ENCODE measurements at regions not wholly inside any gene's neighbourhood (a gene's known extent, or its start where the extent isn't known, plus 50 kb on each side); places are given as distances from the start of the nearest gene placed in this dataset.

DNA sequence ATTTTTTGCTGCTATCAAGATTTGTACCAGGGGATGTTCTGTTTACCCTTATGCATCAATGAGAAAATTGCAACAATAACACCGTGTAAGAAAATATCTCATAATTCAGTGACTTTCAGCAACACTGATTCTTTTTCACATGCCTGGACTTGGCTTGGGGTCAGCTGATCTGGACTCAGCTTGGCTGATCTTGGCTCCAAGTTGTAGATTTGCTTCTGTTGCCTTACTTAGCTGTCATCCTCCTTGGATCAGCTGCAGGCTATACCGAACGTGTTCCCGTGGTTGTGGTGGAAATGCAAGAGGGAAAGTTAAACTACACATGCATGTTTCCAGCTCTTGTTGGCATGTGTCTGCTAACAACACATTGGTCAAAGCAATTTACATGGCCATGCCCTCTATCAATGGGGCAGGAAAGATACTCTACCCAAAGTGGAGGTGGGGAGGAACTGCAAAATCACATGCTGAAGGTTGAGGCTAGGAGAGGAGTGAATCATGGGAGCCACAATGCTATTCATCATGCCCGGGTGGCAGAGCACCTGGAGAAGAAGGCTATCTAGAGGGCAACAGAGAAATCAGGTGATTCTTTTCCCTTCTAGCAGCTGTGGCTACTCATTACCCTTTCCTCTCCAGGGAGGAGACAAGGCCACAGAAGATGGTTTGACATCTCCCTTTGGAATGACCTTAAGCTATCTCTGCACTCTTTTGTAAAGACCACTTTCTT is 1276.3 kb upstream of the AUTS2 start:
- H3K4me3 ChIP-seq (ENCODE audit: low read length): no peak overlapping the region
- DNase-seq (no peak), ATAC-seq (no peak)
- H3K4me1 ChIP-seq (ENCODE audit: control insufficient read depth, insufficient read depth, low read length): no peaks in the 10 kb centered on the region
- peaks cover 11% of the 10 kb centered on the region for H3K36me3 Mint-ChIP-seq
- WGBS (ENCODE audit: insufficient coverage): 92% methylated on average over 5 of the region's 5 CpGs
- H3K27ac Mint-ChIP-seq: no peak overlapping the region
- no peak overlapping the region for H3K4me3 Mint-ChIP-seq
- no peak overlapping the region for H3K27ac ChIP-seq (ENCODE audit: low read length)
- H3K27me3 ChIP-seq (ENCODE audit: control insufficient read depth, insufficient read depth, low read length): no peaks in the 10 kb centered on the region
- no peaks in the 10 kb centered on the region for H3K36me3 ChIP-seq (ENCODE audit: control insufficient read depth, insufficient read depth, low read length)
- intact Hi-C loops (cut with micrococcal nuclease): no loop called here
- TF ChIP-seq, protein P1, sequence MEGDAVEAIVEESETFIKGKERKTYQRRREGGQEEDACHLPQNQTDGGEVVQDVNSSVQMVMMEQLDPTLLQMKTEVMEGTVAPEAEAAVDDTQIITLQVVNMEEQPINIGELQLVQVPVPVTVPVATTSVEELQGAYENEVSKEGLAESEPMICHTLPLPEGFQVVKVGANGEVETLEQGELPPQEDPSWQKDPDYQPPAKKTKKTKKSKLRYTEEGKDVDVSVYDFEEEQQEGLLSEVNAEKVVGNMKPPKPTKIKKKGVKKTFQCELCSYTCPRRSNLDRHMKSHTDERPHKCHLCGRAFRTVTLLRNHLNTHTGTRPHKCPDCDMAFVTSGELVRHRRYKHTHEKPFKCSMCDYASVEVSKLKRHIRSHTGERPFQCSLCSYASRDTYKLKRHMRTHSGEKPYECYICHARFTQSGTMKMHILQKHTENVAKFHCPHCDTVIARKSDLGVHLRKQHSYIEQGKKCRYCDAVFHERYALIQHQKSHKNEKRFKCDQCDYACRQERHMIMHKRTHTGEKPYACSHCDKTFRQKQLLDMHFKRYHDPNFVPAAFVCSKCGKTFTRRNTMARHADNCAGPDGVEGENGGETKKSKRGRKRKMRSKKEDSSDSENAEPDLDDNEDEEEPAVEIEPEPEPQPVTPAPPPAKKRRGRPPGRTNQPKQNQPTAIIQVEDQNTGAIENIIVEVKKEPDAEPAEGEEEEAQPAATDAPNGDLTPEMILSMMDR (IDR thresholded peaks at IDR 0.05): no peak
- H3K27me3 Mint-ChIP-seq (ENCODE audit: low read depth in 2 of 2): no peaks in the 10 kb centered on the region
- no peaks in the 10 kb centered on the region for H3K4me1 Mint-ChIP-seq
- H3K9me3 ChIP-seq (ENCODE audit: control insufficient read depth, insufficient read depth, low read length): peaks cover 4% of the 10 kb centered on the region
- peaks cover 7 to 16% of the 10 kb centered on the region in 2 donors for H3K9me3 Mint-ChIP-seq

GRCh38 chr7:68324621-68325020 is 1273.7 kb upstream of the AUTS2 start:
- no peaks in the 10 kb centered on the region for H3K36me3 ChIP-seq (ENCODE audit: control insufficient read depth, insufficient read depth, low read length)
- Mint-ChIP-seq H3K27me3 (ENCODE audit: low read depth in 2 of 2) (no peaks in the 10 kb centered on the region), H3K9me3 (peaks cover 13 to 24% of the 10 kb centered on the region in 2 donors), H3K36me3 (peaks cover 11% of the 10 kb centered on the region), H3K4me3 (no peak overlapping the region), H3K4me1 (no peaks in the 10 kb centered on the region), H3K27ac (no peak overlapping the region)
- no peak for ATAC-seq
- H3K27me3 ChIP-seq (ENCODE audit: control insufficient read depth, insufficient read depth, low read length): no peaks in the 10 kb centered on the region
- intact Hi-C loops (cut with micrococcal nuclease): no loop called here
- TF ChIP-seq, protein P1 (IDR thresholded peaks at IDR 0.05): no peak
- H3K27ac ChIP-seq (ENCODE audit: low read length): no peak overlapping the region
- no peaks in the 10 kb centered on the region for H3K4me1 ChIP-seq (ENCODE audit: control insufficient read depth, insufficient read depth, low read length)
- H3K9me3 ChIP-seq (ENCODE audit: control insufficient read depth, insufficient read depth, low read length): peaks cover 4% of the 10 kb centered on the region
- no peak for DNase-seq
- H3K4me3 ChIP-seq (ENCODE audit: low read length): no peak overlapping the region
- 92% methylated on average over 4 of the region's 6 CpGs for WGBS (ENCODE audit: insufficient coverage)

- ATAC-seq: no peak
Measured at GRCh38 chr7:68334216-68334615, 1264.1 kb upstream of the AUTS2 start.

More at GRCh38 chr7:68334216-68334615, 1264.1 kb upstream of the AUTS2 start:
- 100% methylated on average over 3 of the region's 3 CpGs for WGBS (ENCODE audit: insufficient coverage)
- Mint-ChIP-seq H3K9me3 (peaks cover 9% of the 10 kb centered on the region in 2 donors), H3K27ac (no peak overlapping the region), H3K4me3 (no peak overlapping the region), H3K27me3 (ENCODE audit: low read depth in 2 of 2) (no peaks in the 10 kb centered on the region), H3K4me1 (no peaks in the 10 kb centered on the region), H3K36me3 (peaks cover 10% of the 10 kb centered on the region)
- intact Hi-C loops (cut with micrococcal nuclease): no loop called here
- Histone ChIP-seq H3K4me1 (ENCODE audit: control insufficient read depth, insufficient read depth, low read length) (no peaks in the 10 kb centered on the region), H3K27me3 (ENCODE audit: control insufficient read depth, insufficient read depth, low read length) (no peaks in the 10 kb centered on the region), H3K27ac (ENCODE audit: low read length) (no peak overlapping the region), H3K9me3 (ENCODE audit: control insufficient read depth, insufficient read depth, low read length) (peaks cover 11% of the 10 kb centered on the region), H3K36me3 (ENCODE audit: control insufficient read depth, insufficient read depth, low read length) (no peaks in the 10 kb centered on the region), H3K4me3 (ENCODE audit: low read length) (no peak overlapping the region)
- no peak for DNase-seq
- TF ChIP-seq, protein P1 (IDR thresholded peaks at IDR 0.05): no peak

All from natural killer cell (primary cell).